Astrocyte of the cerebellum (primary cell): ENCODE measurements at regions not wholly inside any gene's neighbourhood (a gene's known extent, or its start where the extent isn't known, plus 50 kb on each side); places are given as distances from the start of the nearest gene placed in this dataset.

Experiments
- DNase-seq: peaks from one replicate; pipeline ENCODE4 v3.0.0-alpha.2; 2011; ENCODE audit warnings: low read depth
- H3K4me3 ChIP-seq: 2 replicates; pipeline ENCODE4 v1.5.1; 2011; ENCODE audit warnings: mild to moderate bottlenecking, low read depth, low read length, moderate library complexity
- CTCF ChIP-seq: IDR thresholded peaks from 2 replicates; pipeline ENCODE4 v1.5.1; 2012; ENCODE audit warnings: low read length, low read depth, moderate library complexity, mild to moderate bottlenecking; ENCODE audit errors: missing control alignments
- in situ Hi-C: cut with HindIII; loops from 2 replicates; pipeline ENCODE4 v1.10.0; 2017; ENCODE audit warnings: low sequenced_read_pairs

GRCh38 chr12:43100231-43100630, 451.8 kb downstream of the ADAMTS20 start:
- in situ Hi-C loops, result no loop called here
- no peak for TF ChIP-seq CTCF
- no peak for DNase-seq
- no peak overlapping the region for H3K4me3 ChIP-seq

- DNase-seq, result no peak
- in situ Hi-C loops, result no loop called here
- H3K4me3 ChIP-seq, result no peak overlapping the region
- TF ChIP-seq CTCF, result no peak
Measured at GRCh38 chr12:43099691-43100163, 452.3 kb downstream of the ADAMTS20 start.

- DNase-seq, result no peak
- in situ Hi-C loops, result no loop called here
- TF ChIP-seq CTCF, result no peak
- no peak overlapping the region for H3K4me3 ChIP-seq
Measured at GRCh38 chr12:43098766-43099550, 453.0 kb downstream of the ADAMTS20 start.

GRCh38 chr12:43098071-43098470, 453.9 kb downstream of the ADAMTS20 start:
- no peak for TF ChIP-seq CTCF
- in situ Hi-C loops, result no loop called here
- H3K4me3 ChIP-seq, result no peak overlapping the region
- DNase-seq, result no peak

- in situ Hi-C loops, result no loop called here
- no peak for TF ChIP-seq CTCF
- H3K4me3 ChIP-seq, result no peak overlapping the region
- DNase-seq, result no peak
Measured at GRCh38 chr12:43097471-43097870, 454.5 kb downstream of the ADAMTS20 start.

- in situ Hi-C loops, result no loop called here
- no peak for TF ChIP-seq CTCF
- H3K4me3 ChIP-seq, result no peak overlapping the region
- no peak for DNase-seq
Measured at GRCh38 chr12:43095669-43096280, 456.2 kb downstream of the ADAMTS20 start.
